H1 (cell line): ENCODE measurements at regions not wholly inside any gene's neighbourhood (a gene's known extent, or its start where the extent isn't known, plus 50 kb on each side); places are given as distances from the start of the nearest gene placed in this dataset.

Experiments used
- CTCF ChIA-PET: fragments of 300-600 bp; sonication (Branson Sonifier 250); formaldehyde crosslinking; loops from one replicate; lab custom pipeline; 2021; ENCODE audit not compliant: partially characterized antibody; lab: Charles Lee
- POLR2A ChIA-PET: fragments of 300-600 bp; sonication (Branson Sonifier 250); formaldehyde crosslinking; loops from one replicate; lab custom pipeline; 2021; ENCODE audit warnings: inconsistent platforms; ENCODE audit not compliant: partially characterized antibody; lab: Charles Lee
- DNase-seq, 2 experiments: peaks; one replicate each; pipeline versions ENCODE4 v3.0.0 to v3.0.0-alpha.2; 2010 to 2022; ENCODE audit warnings: low spot score in 2 of 2, low read depth in 1 of 2, mixed read lengths in 1 of 2
- FAIRE-seq: peaks from 2 replicates; lab custom pipeline; 2011; peaks lifted over from hg19 to GRCh38; lab: Jason Lieb, UNC
- H2AFZ ChIP-seq: 2 replicates; pipeline ENCODE4 v1.8.1; 2012; ENCODE audit warnings: low read length, inconsistent platforms
- H2AK5ac ChIP-seq: 2 replicates; pipeline ENCODE4 v1.6.1; 2013; ENCODE audit warnings: low read depth, low read length
- H2BK120ac ChIP-seq: replicated peaks from 2 replicates; pipeline ENCODE3; 2013; ENCODE audit warnings: low read depth, low read length, inconsistent platforms
- H2BK12ac ChIP-seq: 2 replicates; pipeline ENCODE4 v1.6.1; 2013; ENCODE audit warnings: low read depth, low read length
- H2BK15ac ChIP-seq: 2 replicates; pipeline ENCODE4 v1.6.1; 2013; ENCODE audit warnings: low read length
- H2BK20ac ChIP-seq: 2 replicates; pipeline ENCODE4 v1.6.1; 2013; ENCODE audit warnings: low read length
- H2BK5ac ChIP-seq: 2 replicates; pipeline ENCODE4 v1.6.1; 2013; ENCODE audit warnings: low read depth, low read length
- H3K14ac ChIP-seq: 2 replicates; pipeline ENCODE4 v1.6.1; 2013; ENCODE audit warnings: inconsistent platforms; ENCODE audit not compliant: insufficient read length
- H3K18ac ChIP-seq: 2 replicates; pipeline ENCODE4 v1.6.1; 2013; ENCODE audit warnings: low read length; ENCODE audit errors: extremely low read depth
- H3K23ac ChIP-seq: 2 replicates; pipeline ENCODE4 v1.6.1; 2013; ENCODE audit warnings: inconsistent platforms; ENCODE audit not compliant: insufficient read length
- H3K23me2 ChIP-seq: 2 replicates; pipeline ENCODE4 v1.6.1; 2013; ENCODE audit warnings: low read depth, low read length
- H3K27ac ChIP-seq: 2 replicates; pipeline ENCODE4 v1.6.1; 2011; ENCODE audit warnings: low read depth, low read length, inconsistent platforms
- H3K27me3 ChIP-seq, 4 experiments: replicated peaks in 1 of 4; 1 replicate in 1 of 4; 2 replicates in 3 of 4; pipeline versions ENCODE4 v1.6.1 to v1.8.1; 2011 to 2013; ENCODE audit warnings: low read length in 3 of 4, mild to moderate bottlenecking in 3 of 4, inconsistent platforms in 2 of 4, mixed read lengths in 2 of 4, moderate library complexity in 1 of 4; ENCODE audit not compliant: control insufficient read depth in 3 of 4, insufficient read depth in 3 of 4; ENCODE audit errors: extremely low read depth in 1 of 4
- H3K36me3 ChIP-seq, 4 experiments: 2 replicates each; pipeline versions ENCODE4 v1.6.1 to v1.8.1; 2011 to 2013; ENCODE audit warnings: mild to moderate bottlenecking in 4 of 4, low read length in 3 of 4, moderate library complexity in 2 of 4, control low read depth in 1 of 4, inconsistent platforms in 1 of 4; ENCODE audit not compliant: insufficient read depth in 4 of 4, control insufficient read depth in 2 of 4
- H3K4ac ChIP-seq: replicated peaks from 2 replicates; pipeline ENCODE3; 2013; ENCODE audit warnings: low read length, low read depth, mixed read lengths, inconsistent platforms; ENCODE audit not compliant: insufficient read length
- H3K4me1 ChIP-seq, 4 experiments: replicated peaks in 1 of 4; 1 replicate in 1 of 4; 2 replicates in 3 of 4; pipeline versions ENCODE4 v1.6.1 to v1.8.1; 2011 to 2013; ENCODE audit warnings: low read length in 3 of 4, inconsistent platforms in 2 of 4, mixed read lengths in 1 of 4; ENCODE audit not compliant: insufficient read depth in 4 of 4, control insufficient read depth in 3 of 4
- H3K4me2 ChIP-seq, 2 experiments: 2 replicates each; pipeline versions ENCODE4 v1.6.1 to v1.8.1; 2011 to 2013; ENCODE audit warnings: low read depth in 2 of 2, low read length in 2 of 2, control low read depth in 1 of 2, inconsistent platforms in 1 of 2, mild to moderate bottlenecking in 1 of 2; ENCODE audit not compliant: insufficient read depth in 1 of 2
- H3K4me3 ChIP-seq, 4 experiments: fragments of 200-600, 300-600 bp in 1 of 4; sonication (generic), shearing (Covaris generic), sonication (Bioruptor Twin) in 1 of 4; 2 replicates each; pipeline versions ENCODE4 v1.5.1 to v1.8.1; 2011 to 2016; ENCODE audit warnings: low read length in 4 of 4, low read depth in 3 of 4, control low read depth in 2 of 4, inconsistent platforms in 2 of 4, mild to moderate bottlenecking in 2 of 4, mixed read lengths in 1 of 4, moderate library complexity in 1 of 4; ENCODE audit not compliant: insufficient read depth in 2 of 4; ENCODE audit errors: extremely low read depth in 1 of 4
- H3K56ac ChIP-seq: replicated peaks from 2 replicates; pipeline ENCODE3; 2013; ENCODE audit warnings: low read depth, mild to moderate bottlenecking, mixed read lengths, low read length, inconsistent platforms; ENCODE audit not compliant: insufficient read length
- H3K79me1 ChIP-seq: 2 replicates; pipeline ENCODE4 v1.6.1; 2013; ENCODE audit warnings: low read depth, low read length, control low read depth
- H3K79me2 ChIP-seq, 2 experiments: 2 replicates each; pipeline versions ENCODE4 v1.6.1 to v1.8.1; 2012 to 2013; ENCODE audit warnings: low read length in 2 of 2, mild to moderate bottlenecking in 2 of 2, inconsistent platforms in 1 of 2; ENCODE audit not compliant: insufficient read depth in 2 of 2, control insufficient read depth in 1 of 2
- H3K9ac ChIP-seq, 4 experiments: replicated peaks in 1 of 4; 1 replicate in 1 of 4; 2 replicates in 3 of 4; pipeline versions ENCODE4 v1.6.1 to v1.8.1; 2011 to 2013; ENCODE audit warnings: low read depth in 3 of 4, low read length in 3 of 4, control low read depth in 2 of 4, mild to moderate bottlenecking in 2 of 4, moderate library complexity in 2 of 4, inconsistent platforms in 1 of 4; ENCODE audit errors: extremely low read depth in 1 of 4
- H3K9me3 ChIP-seq, 2 experiments: 2 replicates each; pipeline versions ENCODE4 v1.6.1 to v1.8.1; 2012 to 2013; ENCODE audit warnings: mild to moderate bottlenecking in 2 of 2, moderate library complexity in 2 of 2, control low read depth in 1 of 2, inconsistent platforms in 1 of 2, low read depth in 1 of 2, low read length in 1 of 2, mixed read lengths in 1 of 2; ENCODE audit not compliant: insufficient read depth in 2 of 2
- H4K20me1 ChIP-seq, 2 experiments: replicated peaks in 1 of 2; 2 replicates each; pipeline versions ENCODE3 to v1.8.1; 2011 to 2013; ENCODE audit warnings: inconsistent platforms in 2 of 2, low read length in 2 of 2, mild to moderate bottlenecking in 1 of 2; ENCODE audit not compliant: insufficient read depth in 2 of 2, control insufficient read depth in 1 of 2
- H4K5ac ChIP-seq: 2 replicates; pipeline ENCODE4 v1.6.1; 2013; ENCODE audit warnings: low read length, low read depth, mixed read lengths, inconsistent platforms; ENCODE audit not compliant: insufficient read length
- H4K8ac ChIP-seq: 2 replicates; pipeline ENCODE4 v1.8.0; 2013; ENCODE audit warnings: mild to moderate bottlenecking, moderate library complexity, low read length, inconsistent platforms; ENCODE audit not compliant: insufficient read depth; ENCODE audit errors: extremely low read depth
- H4K91ac ChIP-seq: replicated peaks from 2 replicates; pipeline ENCODE3; 2013; ENCODE audit warnings: low read length, mixed read lengths, inconsistent platforms; ENCODE audit not compliant: insufficient read length
- BCL11A ChIP-seq, 2 experiments: IDR thresholded peaks; one replicate each; pipeline ENCODE4 v1.6.1; 2011; ENCODE audit warnings: low read depth in 2 of 2, low read length in 2 of 2, mild to moderate bottlenecking in 2 of 2
- CHD1 ChIP-seq: IDR thresholded peaks from 2 replicates; pipeline ENCODE4 v1.6.1; 2012; ENCODE audit warnings: low read depth, low read length, improper control_type of control experiment
- EP300 ChIP-seq, 2 experiments: IDR thresholded peaks; 1 replicate in 1 of 2; 2 replicates in 1 of 2; pipeline ENCODE4 v1.6.1; 2011 to 2012; ENCODE audit warnings: low read depth in 2 of 2, low read length in 2 of 2, mild to moderate bottlenecking in 2 of 2, borderline replicate concordance in 1 of 2, inconsistent platforms in 1 of 2, moderate library complexity in 1 of 2
- FOSL1 ChIP-seq: IDR thresholded peaks from 2 replicates; pipeline ENCODE4 v1.6.1; 2011; ENCODE audit warnings: mild to moderate bottlenecking, low read depth, low read length, moderate library complexity; ENCODE audit not compliant: insufficient read depth
- NRF1 ChIP-seq: IDR thresholded peaks from 2 replicates; pipeline ENCODE4 v1.6.1; 2011; ENCODE audit warnings: mild to moderate bottlenecking, low read depth, low read length, improper control_type of control experiment
- POLR2AphosphoS5 ChIP-seq: IDR thresholded peaks from 2 replicates; pipeline ENCODE4 v1.6.1; 2011; ENCODE audit warnings: low read depth, low read length
- RAD21 ChIP-seq, 2 experiments: IDR thresholded peaks in 1 of 2; conservative IDR thresholded peaks in 1 of 2; 2 replicates each; pipeline ENCODE4 v1.6.1; 2011; ENCODE audit warnings: low read depth in 2 of 2, low read length in 2 of 2, improper control_type of control experiment in 1 of 2, inconsistent platforms in 1 of 2, mild to moderate bottlenecking in 1 of 2, moderate library complexity in 1 of 2
- SIN3A ChIP-seq, 2 experiments: IDR thresholded peaks in 1 of 2; conservative IDR thresholded peaks in 1 of 2; 2 replicates each; pipeline ENCODE4 v1.6.1; 2011 to 2012; ENCODE audit warnings: low read length in 2 of 2, improper control_type of control experiment in 1 of 2, low read depth in 1 of 2, mild to moderate bottlenecking in 1 of 2
- SIX5 ChIP-seq: IDR thresholded peaks from 2 replicates; pipeline ENCODE4 v1.6.1; 2011; ENCODE audit warnings: mild to moderate bottlenecking, low read depth, low read length
- WGBS, 2 experiments: shearing (Covaris generic) in 1 of 2; methylation state at CpG; one replicate each; pipeline versions ENCODE4 v1.1.6 to v1.1.7; 2013 to 2015; ENCODE audit warnings: low lambda C conversion rate in 2 of 2, mixed read lengths in 2 of 2, inconsistent platforms in 1 of 2, low coverage in 1 of 2, missing lambda C conversion rate in 1 of 2; ENCODE audit not compliant: insufficient replicate concordance in 2 of 2, insufficient coverage in 1 of 2, insufficient read length in 1 of 2; ENCODE audit errors: extremely low coverage in 1 of 2, missing lambda C conversion rate in 1 of 2; 5-methylcytosine and 5-hydroxymethylcytosine counted together
- TF ChIP-seq, protein P1 (sequence below): IDR thresholded peaks from 2 replicates; pipeline ENCODE4 v1.6.1; 2012; ENCODE audit warnings: inconsistent platforms

DNA sequence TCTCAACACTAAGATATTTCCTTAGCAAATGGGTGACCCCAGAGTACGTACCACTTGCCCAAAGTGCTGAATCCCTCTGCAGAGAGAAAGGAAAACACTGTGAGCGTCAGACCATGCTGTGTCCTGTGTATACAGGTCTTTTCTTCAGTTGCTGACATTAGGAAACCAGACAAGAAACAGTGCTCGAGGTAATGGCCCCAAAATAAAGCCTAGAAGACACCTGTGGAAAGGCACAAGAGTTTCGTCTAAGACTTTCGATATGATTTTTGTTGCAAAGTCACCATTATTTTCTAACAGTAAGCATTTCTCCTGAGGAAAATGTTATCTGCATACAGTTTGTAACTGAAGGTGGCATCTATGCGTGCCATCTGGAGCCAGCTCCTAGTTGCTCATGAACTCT lies 62.0 kb upstream of the SIMC1 start:
- CTCF ChIA-PET = interaction anchor here (1.7 kb wide), 1 partner anchor 144 kb away, joined by 4 read pairs; no protein-coding TSS in a partner anchor
- H3K36me3 ChIP-seq = no peaks in the 10 kb centered on the region
- no peak overlapping the region for H3K23ac ChIP-seq
- H3K9me3 ChIP-seq = peaks cover 0 to 3% of the 10 kb centered on the region in 2 experiments; a peak in 1 of 4 replicates
- H3K79me1 ChIP-seq = no peaks in the 10 kb centered on the region
- H3K4ac ChIP-seq = no peak overlapping the region
- peaks cover 0 to 6% (median 3%) of the 10 kb centered on the region in 4 experiments; a peak in 3 of 7 replicates for H3K27me3 ChIP-seq
- no peak overlapping the region for H4K91ac ChIP-seq
- no peak overlapping the region for H2BK120ac ChIP-seq
- no peak overlapping the region for H3K27ac ChIP-seq
- no peaks in the 10 kb centered on the region for H3K4me1 ChIP-seq
- no peak overlapping the region for H3K56ac ChIP-seq
- H4K8ac ChIP-seq = no peak overlapping the region
- no peak overlapping the region for H2AFZ ChIP-seq
- H2BK20ac ChIP-seq = no peak overlapping the region
- H4K20me1 ChIP-seq = no peaks in the 10 kb centered on the region
- H3K4me2 ChIP-seq = no peak overlapping the region
- no peak overlapping the region for H2AK5ac ChIP-seq
- no peak overlapping the region for H3K4me3 ChIP-seq
- POLR2A ChIA-PET = no interaction called here
- no peak overlapping the region for H3K14ac ChIP-seq
- no peaks in the 10 kb centered on the region for H3K23me2 ChIP-seq
- H3K79me2 ChIP-seq = no peaks in the 10 kb centered on the region
- no peak overlapping the region for H2BK15ac ChIP-seq
- no peak overlapping the region for H3K9ac ChIP-seq
- H3K18ac ChIP-seq = no peak overlapping the region
- no peak overlapping the region for H2BK12ac ChIP-seq
- WGBS, 2 experiments = 90% methylated on average over 6 of the region's 6 CpGs; no CpG with 5 or more reads in 1 of the 2 experiments
- no peak overlapping the region for H4K5ac ChIP-seq
- FAIRE-seq (no peak), DNase-seq (no peak)
- H2BK5ac ChIP-seq = no peak overlapping the region
- TF ChIP-seq BCL11A (IDR thresholded peaks at IDR 0.05; ENCODE audit: low read depth in 2 of 2, low read length in 2 of 2) (no peak), FOSL1 (no peak), NRF1 (no peak), EP300 (IDR thresholded peaks at IDR 0.05; ENCODE audit: borderline replicate concordance in 1 of 2, low read depth in 2 of 2, low read length in 2 of 2) (no peak), RAD21 (IDR thresholded peaks at IDR 0.05 in 1 of 2, conservative IDR thresholded peaks at IDR 0.05 in 1 of 2; ENCODE audit: low read depth in 2 of 2, low read length in 2 of 2) (no peak), POLR2AphosphoS5 (no peak), SIX5 (no peak), SIN3A (conservative IDR thresholded peaks at IDR 0.05 in 1 of 2, IDR thresholded peaks at IDR 0.05 in 1 of 2; ENCODE audit: low read depth in 1 of 2, low read length in 2 of 2) (no peak), CHD1 (no peak)
- TF ChIP-seq, protein P1, sequence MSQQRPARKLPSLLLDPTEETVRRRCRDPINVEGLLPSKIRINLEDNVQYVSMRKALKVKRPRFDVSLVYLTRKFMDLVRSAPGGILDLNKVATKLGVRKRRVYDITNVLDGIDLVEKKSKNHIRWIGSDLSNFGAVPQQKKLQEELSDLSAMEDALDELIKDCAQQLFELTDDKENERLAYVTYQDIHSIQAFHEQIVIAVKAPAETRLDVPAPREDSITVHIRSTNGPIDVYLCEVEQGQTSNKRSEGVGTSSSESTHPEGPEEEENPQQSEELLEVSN = no peak
